Endothelial cell of hepatic sinusoid (primary cell): ENCODE measurements at regions not wholly inside any gene's neighbourhood (a gene's known extent, or its start where the extent isn't known, plus 50 kb on each side); places are given as distances from the start of the nearest gene placed in this dataset.

ENCODE experiments used
- in situ Hi-C: cut with HindIII; loops from 2 replicates; pipeline ENCODE4 v1.10.0; 2017; ENCODE audit warnings: low sequenced_read_pairs

DNA sequence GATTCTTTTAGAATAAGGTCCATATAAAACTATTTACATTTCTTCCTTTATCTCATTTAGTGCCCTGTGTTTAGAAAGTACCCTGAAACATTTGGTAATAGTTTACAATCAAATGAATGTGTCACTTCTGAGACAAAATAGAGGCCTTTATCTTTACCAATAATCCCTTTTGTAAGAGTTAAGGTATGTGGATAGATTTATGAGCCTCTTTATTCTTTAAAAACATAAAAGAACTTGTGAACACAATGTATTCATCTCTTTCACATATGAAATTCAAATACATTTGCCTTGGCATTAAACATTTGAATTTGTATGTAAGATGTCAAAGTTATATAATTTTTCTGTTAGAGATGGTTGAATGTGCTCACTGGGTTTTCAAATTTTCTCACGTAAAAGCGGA is 180.5 kb upstream of the CWC22 start:
- in situ Hi-C loops, result no loop called here

DNA sequence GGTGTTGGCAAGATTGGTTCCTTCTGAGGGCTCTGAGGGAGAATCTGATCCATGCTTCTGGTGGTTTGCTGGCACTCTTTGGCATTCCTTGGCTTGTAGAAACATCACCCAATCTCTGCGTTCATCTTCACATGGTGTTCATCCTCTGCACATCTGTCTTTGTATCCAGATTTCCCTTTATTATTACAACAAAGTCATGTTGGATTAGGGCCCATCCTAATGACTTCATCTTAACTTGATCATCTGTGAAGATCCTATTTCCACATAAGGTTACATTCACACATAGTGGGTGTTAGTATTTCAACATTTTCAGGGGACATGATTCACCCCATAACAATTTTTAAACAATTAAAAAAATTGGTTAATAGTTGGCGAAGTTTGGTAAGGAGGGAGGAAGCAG is 177.4 kb upstream of the CWC22 start:
- in situ Hi-C loops, result no loop called here

DNA sequence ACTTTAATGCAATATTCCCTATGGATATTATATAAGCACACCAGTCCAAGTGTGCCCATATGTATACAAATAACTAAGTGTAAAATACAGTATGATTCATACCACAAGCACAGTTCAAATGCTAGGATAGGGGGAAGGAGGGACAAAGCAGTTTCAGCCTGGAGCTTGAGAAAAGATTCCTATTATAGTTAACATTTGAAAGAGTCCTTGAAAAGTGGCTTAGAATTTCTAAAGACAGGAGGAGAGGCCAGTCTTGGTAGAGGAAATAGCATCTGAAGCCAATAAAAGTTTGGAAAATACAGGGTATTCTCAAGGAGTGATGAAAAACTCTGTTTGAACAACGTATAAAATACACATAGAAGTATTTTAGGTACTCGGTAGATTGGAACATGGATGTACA is 173.4 kb upstream of the CWC22 start:
- in situ Hi-C loops, result no loop called here

DNA sequence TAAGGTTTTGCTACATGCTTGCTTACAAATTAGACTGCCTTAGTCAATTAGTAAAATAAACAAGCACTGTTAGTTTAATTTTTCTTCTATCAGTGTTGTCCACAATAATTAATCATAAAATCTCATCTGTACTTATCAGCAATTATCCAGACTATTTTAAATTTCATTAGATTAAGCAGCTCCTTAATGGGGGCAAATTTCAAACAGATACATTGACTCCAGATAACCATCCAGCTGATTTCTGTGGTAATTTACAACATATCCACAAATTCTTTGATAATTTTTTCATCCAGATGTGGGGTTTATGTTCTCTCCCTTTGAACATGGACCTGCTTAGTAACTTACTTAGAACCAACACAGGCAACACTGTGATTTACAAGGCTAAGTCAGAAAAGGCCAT is 170.4 kb upstream of the CWC22 start:
- in situ Hi-C loops, result no loop called here

- in situ Hi-C loops, result no loop called here
Measured at GRCh38 chr2:180175736-180176135, 168.6 kb upstream of the CWC22 start.

- in situ Hi-C loops, result no loop called here
Measured at GRCh38 chr2:180174580-180174979, 167.5 kb upstream of the CWC22 start.

DNA sequence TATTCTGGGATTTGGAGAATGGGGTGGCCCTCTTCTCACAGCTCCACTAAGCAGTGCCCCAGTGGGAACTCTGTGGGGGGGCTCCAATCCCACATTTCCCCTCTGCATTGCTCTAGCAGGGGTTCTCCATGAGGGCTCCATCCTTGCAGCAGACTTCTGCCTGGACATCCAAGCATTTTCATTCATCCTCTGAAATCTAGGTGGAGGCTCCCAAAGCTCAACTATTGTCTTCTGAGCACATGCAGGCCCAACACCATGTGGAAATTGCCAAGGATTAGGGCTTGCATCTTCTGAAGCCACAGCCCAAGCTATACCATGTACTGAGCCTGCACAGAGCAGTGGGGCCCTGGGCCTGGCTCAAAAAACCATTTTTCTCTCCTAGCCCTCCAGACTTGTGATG is 162.4 kb upstream of the CWC22 start:
- in situ Hi-C loops, result no loop called here

GRCh38 chr2:180161415-180161814 is 154.3 kb upstream of the CWC22 start:
- in situ Hi-C loops, result no loop called here

- in situ Hi-C loops, result no loop called here
Measured at GRCh38 chr2:180159921-180160320, 152.8 kb upstream of the CWC22 start.

GRCh38 chr2:180158961-180159360 is 151.9 kb upstream of the CWC22 start:
- in situ Hi-C loops, result no loop called here

GRCh38 chr2:180156651-180157050 is 149.6 kb upstream of the CWC22 start:
- in situ Hi-C loops, result no loop called here

- in situ Hi-C loops, result no loop called here
Measured at GRCh38 chr2:180150606-180151005, 143.5 kb upstream of the CWC22 start.

GRCh38 chr2:180146541-180146940 is 139.4 kb upstream of the CWC22 start:
- in situ Hi-C loops, result no loop called here

- in situ Hi-C loops, result no loop called here
Measured at GRCh38 chr2:180146114-180146513, 139.0 kb upstream of the CWC22 start.

DNA sequence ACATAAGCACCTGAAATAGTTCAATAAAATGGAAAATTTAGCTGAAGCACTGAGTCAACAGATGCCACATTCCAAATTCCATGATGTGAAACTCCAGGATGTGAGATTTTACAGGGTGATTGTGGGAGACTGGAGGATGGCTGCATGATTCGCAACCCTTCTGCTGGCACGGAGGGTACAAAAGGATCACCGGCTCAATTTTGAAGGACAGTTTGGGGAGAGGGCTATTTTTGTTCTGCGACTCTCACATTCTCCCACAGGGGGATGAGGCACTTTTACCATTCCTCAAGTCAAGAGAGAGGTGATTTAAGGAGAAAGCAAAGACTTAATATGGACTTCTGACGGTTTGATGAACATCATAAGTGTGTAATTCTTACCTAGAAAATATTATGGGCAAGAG is 138.1 kb upstream of the CWC22 start:
- in situ Hi-C loops, result no loop called here

DNA sequence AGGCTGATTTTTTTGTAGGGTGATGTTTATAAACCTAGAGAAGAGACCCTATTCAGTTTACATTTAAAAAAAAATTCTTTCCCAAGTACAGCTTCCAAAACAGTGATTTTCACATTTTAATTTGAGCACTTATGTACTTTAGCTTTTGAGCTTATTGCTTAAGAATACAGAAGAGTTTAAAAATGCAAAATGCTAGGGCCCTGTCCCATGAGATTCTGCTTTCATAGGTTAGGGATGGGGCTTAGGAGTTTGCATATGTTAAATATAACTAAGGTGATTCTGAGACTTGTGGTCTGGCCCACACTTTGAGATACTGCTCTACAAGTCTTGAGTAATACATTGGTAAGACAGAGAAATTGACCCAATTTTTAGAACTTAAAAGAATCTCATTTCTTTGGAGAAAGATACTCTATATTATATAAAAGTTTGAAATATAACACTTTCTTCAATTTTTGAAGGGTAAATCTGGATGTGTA is 137.3 kb upstream of the CWC22 start:
- in situ Hi-C loops, result no loop called here

- in situ Hi-C loops, result no loop called here
Measured at GRCh38 chr2:180143633-180144337, 136.7 kb upstream of the CWC22 start.

GRCh38 chr2:180141600-180141999 is 134.5 kb upstream of the CWC22 start:
- in situ Hi-C loops, result no loop called here

GRCh38 chr2:180133736-180134135 is 126.6 kb upstream of the CWC22 start:
- in situ Hi-C loops, result no loop called here

- in situ Hi-C loops, result no loop called here
Measured at GRCh38 chr2:180130403-180130802, 123.3 kb upstream of the CWC22 start.

- in situ Hi-C loops, result no loop called here
Measured at GRCh38 chr2:180128861-180129260, 121.8 kb upstream of the CWC22 start.

DNA sequence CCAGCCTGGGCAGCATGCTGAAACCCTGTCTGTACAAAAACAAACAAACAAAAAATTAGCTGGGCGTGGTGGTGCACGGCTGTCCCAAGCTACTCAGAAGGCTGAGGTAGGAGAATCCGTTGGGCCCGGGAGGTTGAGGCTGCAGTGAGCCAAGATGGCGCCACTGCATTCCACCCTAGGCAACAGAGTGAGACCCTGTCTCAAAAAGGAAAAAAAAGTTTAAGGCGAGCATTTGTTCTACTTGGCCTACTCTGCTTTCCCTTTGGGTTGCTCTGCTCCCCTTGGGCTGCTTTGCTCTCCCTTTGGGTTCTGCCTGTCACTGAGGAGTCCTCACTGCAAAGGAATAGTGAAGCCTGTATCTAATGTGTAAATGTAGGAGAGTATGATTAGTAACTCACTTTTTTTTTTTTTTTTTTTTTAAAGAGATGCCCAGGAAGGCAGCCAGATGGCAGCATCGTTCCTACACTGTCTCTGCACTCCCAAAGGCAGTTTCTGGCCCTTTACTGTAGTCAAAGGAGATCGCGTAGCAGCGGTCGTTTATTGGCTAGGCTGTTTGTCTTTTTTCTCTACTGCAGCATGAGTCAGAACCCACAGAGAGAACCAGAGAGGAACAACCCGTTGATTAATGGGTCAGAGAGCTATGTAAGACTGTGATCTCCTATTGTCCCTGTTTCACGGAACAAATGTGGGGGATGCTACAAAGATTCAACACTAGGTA is 118.3 kb upstream of the CWC22 start:
- in situ Hi-C loops, result no loop called here
